HG03135 (cell line): ENCODE measurements at regions not wholly inside any gene's neighbourhood (a gene's known extent, or its start where the extent isn't known, plus 50 kb on each side); places are given as distances from the start of the nearest gene placed in this dataset.
A peak's percentile ranks its signal among the peaks of the same experiment; 100 is the strongest.
"Not testable (repeated sequence)": the region's sequence is repeated elsewhere in the genome, so short reads cannot be mapped to it uniquely, and the experiment has no call there.

Experiments
- ATAC-seq: cut with Tn5 transposase; IDR thresholded peaks from one replicate; pipeline ENCODE4 v1.9.1; 2021; ENCODE audit warnings: mild to moderate bottlenecking, moderate library complexity; ENCODE audit not compliant: unreplicated experiment

- ATAC-seq: no peak
Observed at GRCh38 chr1:187936667-187937066, 1107.9 kb downstream of the PLA2G4A start.

GRCh38 chr1:187938092-187938491 is 1109.3 kb downstream of the PLA2G4A start:
- no peak for ATAC-seq

GRCh38 chr1:187942986-187943385 is 1114.2 kb downstream of the PLA2G4A start:
- no peak for ATAC-seq

GRCh38 chr1:187943606-187944403 is 1115.1 kb downstream of the PLA2G4A start:
- ATAC-seq: no peak

- ATAC-seq: not testable (repeated sequence)
Observed at GRCh38 chr1:187946661-187947060, 1117.9 kb downstream of the PLA2G4A start.

GRCh38 chr1:187947359-187947758 is 1118.6 kb downstream of the PLA2G4A start:
- no peak for ATAC-seq

GRCh38 chr1:187948170-187948794 is 1119.5 kb downstream of the PLA2G4A start:
- no peak for ATAC-seq

- no peak for ATAC-seq
Observed at GRCh38 chr1:187949567-187949966, 1120.8 kb downstream of the PLA2G4A start.

GRCh38 chr1:187951817-187952216 is 1123.1 kb downstream of the PLA2G4A start:
- no peak for ATAC-seq

- ATAC-seq: no peak
Observed at GRCh38 chr1:187952446-187952845, 1123.7 kb downstream of the PLA2G4A start.

- no peak for ATAC-seq
Observed at GRCh38 chr1:187956975-187957374, 1128.2 kb downstream of the PLA2G4A start.

- no peak for ATAC-seq
Observed at GRCh38 chr1:187958207-187958606, 1129.5 kb downstream of the PLA2G4A start.

GRCh38 chr1:187959062-187959461 is 1130.3 kb downstream of the PLA2G4A start:
- ATAC-seq: no peak

GRCh38 chr1:187960125-187960638 is 1131.4 kb downstream of the PLA2G4A start:
- no peak for ATAC-seq

- no peak for ATAC-seq
Observed at GRCh38 chr1:187961895-187962294, 1133.1 kb downstream of the PLA2G4A start.

- no peak for ATAC-seq
Observed at GRCh38 chr1:187971851-187972250, 1143.1 kb downstream of the PLA2G4A start.

GRCh38 chr1:187977298-187977697 is 1148.5 kb downstream of the PLA2G4A start:
- no peak for ATAC-seq

- no peak for ATAC-seq
Observed at GRCh38 chr1:187985145-187985896, 1156.6 kb downstream of the PLA2G4A start.

- peak; percentile 70 for ATAC-seq
Observed at GRCh38 chr1:187985897-187986654, 1157.3 kb downstream of the PLA2G4A start.

- no peak for ATAC-seq
Observed at GRCh38 chr1:187987236-187987776, 1158.6 kb downstream of the PLA2G4A start.
